MM.1S (cell line): ENCODE measurements at regions not wholly inside any gene's neighbourhood (a gene's known extent, or its start where the extent isn't known, plus 50 kb on each side); places are given as distances from the start of the nearest gene placed in this dataset.

Source experiments
- EZH2 ChIP-seq: fragments of 300-600 bp; sonication (generic); optimal IDR thresholded peaks from 2 replicates; pipeline ENCODE3; 2017; ENCODE audit warnings: low read depth, mild to moderate bottlenecking, antibody characterized with exemption, low read length, mixed read lengths
- TF ChIP-seq, protein P1 (sequence below): fragments of 300-600 bp; sonication (generic); IDR thresholded peaks from 2 replicates; pipeline ENCODE4 v1.5.1; 2016; ENCODE audit warnings: antibody characterized with exemption, low read length, mixed read lengths

DNA sequence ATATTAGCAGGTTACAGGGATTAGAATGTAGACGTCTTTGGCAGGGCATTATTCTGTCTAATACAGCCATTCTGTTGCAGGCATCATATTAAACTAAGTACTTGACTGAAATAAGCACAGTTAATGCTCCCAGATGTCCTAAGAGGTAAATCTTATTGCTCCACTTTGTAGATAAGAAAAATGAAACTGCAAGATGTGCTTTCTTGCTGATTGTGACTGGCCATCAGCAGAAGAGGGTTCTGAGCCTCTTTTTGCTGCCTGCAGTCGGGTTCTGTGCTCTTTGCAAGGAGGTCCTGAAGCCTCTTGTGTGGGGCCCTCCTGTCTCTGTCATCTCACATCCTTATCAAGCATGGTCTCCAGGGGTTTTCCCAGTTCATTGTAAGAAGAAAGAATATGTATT is 167.1 kb downstream of the KCNJ2 start:
- TF ChIP-seq, protein P1, sequence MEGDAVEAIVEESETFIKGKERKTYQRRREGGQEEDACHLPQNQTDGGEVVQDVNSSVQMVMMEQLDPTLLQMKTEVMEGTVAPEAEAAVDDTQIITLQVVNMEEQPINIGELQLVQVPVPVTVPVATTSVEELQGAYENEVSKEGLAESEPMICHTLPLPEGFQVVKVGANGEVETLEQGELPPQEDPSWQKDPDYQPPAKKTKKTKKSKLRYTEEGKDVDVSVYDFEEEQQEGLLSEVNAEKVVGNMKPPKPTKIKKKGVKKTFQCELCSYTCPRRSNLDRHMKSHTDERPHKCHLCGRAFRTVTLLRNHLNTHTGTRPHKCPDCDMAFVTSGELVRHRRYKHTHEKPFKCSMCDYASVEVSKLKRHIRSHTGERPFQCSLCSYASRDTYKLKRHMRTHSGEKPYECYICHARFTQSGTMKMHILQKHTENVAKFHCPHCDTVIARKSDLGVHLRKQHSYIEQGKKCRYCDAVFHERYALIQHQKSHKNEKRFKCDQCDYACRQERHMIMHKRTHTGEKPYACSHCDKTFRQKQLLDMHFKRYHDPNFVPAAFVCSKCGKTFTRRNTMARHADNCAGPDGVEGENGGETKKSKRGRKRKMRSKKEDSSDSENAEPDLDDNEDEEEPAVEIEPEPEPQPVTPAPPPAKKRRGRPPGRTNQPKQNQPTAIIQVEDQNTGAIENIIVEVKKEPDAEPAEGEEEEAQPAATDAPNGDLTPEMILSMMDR: no peak
- TF ChIP-seq EZH2: no peak
